GM18909 (cell line): ENCODE measurements at regions not wholly inside any gene's neighbourhood (a gene's known extent, or its start where the extent isn't known, plus 50 kb on each side); places are given as distances from the start of the nearest gene placed in this dataset.
"Not testable (repeated sequence)": the region's sequence is repeated elsewhere in the genome, so short reads cannot be mapped to it uniquely, and the experiment has no call there.

Source experiments
- ATAC-seq: cut with Tn5 transposase; IDR thresholded peaks from one replicate; pipeline ENCODE4 v1.9.1; 2021; ENCODE audit warnings: mild to moderate bottlenecking; ENCODE audit not compliant: unreplicated experiment, poor library complexity

GRCh38 chr7:149991652-149992302 lies 118.0 kb downstream of the ATP6V0E2 start:
- ATAC-seq = not testable (repeated sequence)

GRCh38 chr7:149992366-149992765 lies 118.6 kb downstream of the ATP6V0E2 start:
- not testable (repeated sequence) for ATAC-seq

DNA sequence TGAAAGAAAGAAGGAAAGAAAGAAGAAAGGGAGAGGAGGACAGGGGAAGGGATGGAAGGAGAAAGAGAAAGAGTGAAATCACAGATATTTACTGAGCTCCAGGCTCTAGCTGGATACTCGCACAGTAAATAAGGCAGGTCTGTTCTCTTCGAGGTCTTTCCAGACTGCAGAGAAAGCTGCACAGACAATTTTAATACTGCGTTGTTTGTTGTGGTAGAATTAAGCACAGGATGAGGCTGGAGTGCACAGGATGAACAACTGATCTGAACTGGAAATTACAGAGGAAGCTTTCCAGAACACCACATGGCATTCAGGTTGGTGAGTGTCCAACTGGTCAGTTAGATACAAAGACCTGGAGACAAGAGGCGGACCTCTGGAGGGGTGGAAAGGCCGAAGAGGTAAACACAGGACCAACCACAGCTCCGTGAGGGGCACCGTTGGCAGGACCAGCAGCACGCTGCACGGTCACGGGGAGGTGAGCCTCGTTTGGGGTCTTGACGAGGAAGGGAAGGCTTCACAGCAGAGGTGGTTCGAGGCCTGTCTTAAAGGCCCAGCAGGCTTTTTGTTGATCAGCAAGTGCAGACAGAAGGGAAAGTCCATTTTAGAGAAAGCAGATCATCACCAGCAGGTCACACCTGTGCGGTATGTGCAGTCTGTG lies 121.7 kb downstream of the ATP6V0E2 start:
- not testable (repeated sequence) for ATAC-seq

DNA sequence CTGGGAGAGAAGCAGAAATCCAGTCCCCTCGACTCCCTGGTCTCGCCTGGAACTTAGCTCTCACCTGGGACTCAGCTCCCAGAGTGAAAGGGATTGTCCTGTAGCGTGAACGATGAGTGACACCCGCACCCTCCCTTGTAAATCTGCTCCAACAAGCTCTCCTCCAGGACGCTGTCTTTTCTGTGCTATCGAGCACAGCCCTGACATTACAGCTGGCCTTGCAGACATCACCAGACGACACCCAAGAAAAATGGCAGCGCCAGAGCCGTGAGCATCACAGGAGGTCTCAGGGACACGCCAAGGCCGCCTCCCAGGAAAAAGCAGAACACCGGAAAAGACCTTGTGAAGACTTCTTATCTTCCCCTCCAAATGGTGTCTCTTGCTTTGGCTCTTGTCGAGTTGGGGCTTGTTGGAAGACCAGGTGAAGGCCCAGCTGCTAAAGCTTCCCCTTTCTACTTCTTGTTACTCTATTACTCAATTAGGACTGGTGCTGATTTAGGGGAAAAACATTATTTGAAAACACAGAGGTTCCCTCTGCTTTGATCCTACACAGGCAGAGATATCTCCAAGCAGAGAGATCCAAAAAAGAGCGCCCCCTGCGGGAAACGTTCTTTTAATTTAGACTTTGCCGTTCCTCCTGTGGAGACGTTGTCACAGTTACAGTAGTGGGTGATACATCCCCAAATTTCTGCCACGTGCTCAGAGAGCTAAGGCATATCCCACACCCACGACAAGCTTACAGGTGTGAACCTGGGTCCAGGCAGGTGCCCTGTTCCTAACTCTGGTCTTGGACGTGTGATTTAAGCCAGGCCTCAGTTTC lies 127.2 kb downstream of the ATP6V0E2 start:
- ATAC-seq = not testable (repeated sequence)

DNA sequence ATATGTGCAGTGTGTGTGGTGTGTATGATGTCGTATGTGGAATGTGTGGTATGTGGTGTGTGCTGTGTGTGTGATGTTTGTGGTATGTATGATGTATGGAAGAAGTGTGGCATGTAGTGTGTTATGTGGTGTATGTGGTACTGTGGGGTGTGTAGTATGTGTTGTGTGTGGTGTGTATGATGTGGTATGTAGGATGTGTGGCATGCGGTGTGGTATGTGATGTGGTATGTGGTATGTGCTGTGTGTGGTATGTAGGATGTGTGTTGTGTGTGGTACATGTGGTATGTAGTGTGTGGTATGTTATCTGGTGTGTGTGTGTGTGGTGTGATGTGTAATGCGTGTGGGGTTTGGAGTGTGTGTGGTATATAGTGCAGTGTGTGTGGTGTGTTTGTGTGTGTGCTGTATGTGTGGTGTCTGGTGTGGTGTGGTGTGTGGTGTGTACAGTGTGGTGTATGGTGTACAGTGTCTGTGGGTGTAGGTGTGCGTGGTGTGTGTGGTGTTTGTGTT lies 129.6 kb downstream of the ATP6V0E2 start:
- ATAC-seq = no peak

DNA sequence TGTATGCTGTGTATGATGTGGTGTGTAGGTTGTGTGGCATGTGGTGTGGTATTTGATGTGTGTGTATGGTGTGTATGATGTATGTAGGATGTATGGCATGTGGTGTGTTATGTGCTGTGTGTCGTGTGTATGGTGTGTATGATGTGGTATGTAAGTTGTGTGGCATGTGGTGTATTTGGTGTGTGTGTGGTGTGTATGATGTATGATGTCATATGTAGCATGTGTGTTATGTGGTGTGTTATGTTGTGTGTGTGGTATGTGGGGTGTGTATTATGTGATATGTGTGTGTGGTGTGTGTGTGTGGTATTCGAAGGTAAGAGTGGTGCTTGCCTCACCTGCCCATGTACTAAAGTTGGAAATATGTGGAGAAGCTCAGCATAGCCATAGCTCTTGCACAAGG lies 130.2 kb downstream of the ATP6V0E2 start:
- ATAC-seq = not testable (repeated sequence)

DNA sequence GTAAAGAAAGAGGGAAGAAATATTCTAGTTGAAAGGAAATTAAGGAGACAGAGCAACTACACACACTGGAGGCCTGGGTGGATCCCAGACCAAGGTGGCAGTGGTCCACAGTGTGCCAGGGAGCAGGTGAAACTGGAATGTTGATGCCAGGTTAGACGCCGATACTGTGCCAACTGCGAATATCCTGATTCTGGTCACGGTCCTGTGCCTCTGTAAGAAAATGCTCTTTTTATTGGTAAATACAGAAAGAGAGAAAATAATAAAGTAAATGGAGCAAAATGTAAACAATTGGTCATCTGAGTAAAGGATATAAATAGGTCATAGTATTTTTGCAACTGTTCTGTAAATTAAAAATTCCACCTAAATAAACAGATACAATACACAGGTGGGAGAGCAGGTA lies 131.1 kb downstream of the ATP6V0E2 start:
- not testable (repeated sequence) for ATAC-seq

- ATAC-seq = not testable (repeated sequence)
Observed at GRCh38 chr7:150009620-150010303, 136.0 kb downstream of the ATP6V0E2 start.

DNA sequence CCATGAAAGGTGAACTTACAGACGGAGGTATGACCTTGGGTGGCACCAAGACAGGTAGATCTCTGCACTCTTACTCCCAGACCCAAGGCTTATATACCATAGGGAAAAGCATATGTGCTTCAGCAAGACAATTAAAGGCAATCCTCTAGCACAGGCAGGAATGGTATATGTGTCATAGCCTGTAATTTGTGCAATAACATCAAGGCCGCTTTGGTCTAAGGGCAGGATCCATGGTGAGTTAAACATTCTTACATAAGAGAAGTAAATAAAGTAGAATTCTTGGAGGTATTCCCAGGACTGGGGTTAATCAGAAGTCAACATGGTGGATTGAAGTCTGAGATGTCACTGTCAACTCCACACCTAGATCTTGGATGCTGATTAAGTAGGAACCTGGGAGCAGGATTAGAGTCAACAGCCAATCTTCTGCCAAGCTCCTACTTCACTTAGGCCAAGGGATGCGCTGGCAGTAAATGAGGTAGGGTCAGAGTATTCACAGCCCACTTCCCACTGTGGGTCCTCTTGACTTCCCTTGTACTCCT lies 143.0 kb downstream of the ATP6V0E2 start:
- not testable (repeated sequence) for ATAC-seq

- ATAC-seq = not testable (repeated sequence)
Observed at GRCh38 chr7:150020210-150020609, 146.4 kb downstream of the ATP6V0E2 start.

- not testable (repeated sequence) for ATAC-seq
Observed at GRCh38 chr7:150024550-150025490, 151.1 kb downstream of the ATP6V0E2 start.

GRCh38 chr7:150025802-150026201 lies 152.0 kb downstream of the ATP6V0E2 start:
- not testable (repeated sequence) for ATAC-seq

- not testable (repeated sequence) for ATAC-seq
Observed at GRCh38 chr7:150028344-150029012, 154.7 kb downstream of the ATP6V0E2 start.

DNA sequence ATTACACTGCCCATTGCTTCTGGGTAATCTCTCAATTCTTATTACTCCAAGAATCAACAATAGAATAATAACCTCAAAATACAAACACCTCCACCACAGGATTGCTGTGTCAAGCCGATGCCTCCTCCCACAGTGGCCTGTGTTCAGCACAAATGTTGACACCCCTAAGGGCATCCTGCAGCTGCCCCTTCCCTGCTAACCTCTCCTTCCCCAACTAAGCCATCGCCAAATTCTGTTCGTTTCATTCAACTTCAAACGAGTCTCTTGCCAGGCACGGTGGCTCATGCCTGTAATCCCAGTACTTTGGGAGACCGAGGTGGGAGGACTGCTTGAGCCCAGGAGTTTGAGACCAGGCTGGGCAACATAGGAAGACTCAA lies 155.2 kb downstream of the ATP6V0E2 start:
- ATAC-seq = not testable (repeated sequence)

DNA sequence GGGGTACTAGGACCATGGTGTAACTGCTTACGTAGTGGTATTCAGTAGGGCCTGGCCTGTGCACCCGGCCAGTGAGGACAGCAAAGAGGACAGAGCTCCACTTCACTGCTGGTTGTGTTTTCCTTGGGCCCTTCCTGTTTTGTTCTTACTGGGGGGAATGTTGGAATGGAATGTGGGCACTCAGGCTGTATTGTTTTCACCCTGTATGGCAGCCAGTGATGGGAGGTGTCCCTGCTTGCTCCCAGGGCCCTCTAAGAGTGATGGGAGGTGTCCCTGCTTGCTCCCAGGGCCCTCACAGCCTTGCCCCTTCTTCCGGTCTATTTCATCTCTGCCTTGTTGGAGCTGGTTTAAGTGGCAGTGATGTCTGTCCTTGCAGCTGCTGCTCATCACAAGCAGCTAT lies 158.0 kb downstream of the ATP6V0E2 start:
- not testable (repeated sequence) for ATAC-seq

- ATAC-seq = not testable (repeated sequence)
Observed at GRCh38 chr7:150033711-150034110, 159.9 kb downstream of the ATP6V0E2 start.

GRCh38 chr7:150035769-150036168 lies 162.0 kb downstream of the ATP6V0E2 start:
- not testable (repeated sequence) for ATAC-seq

GRCh38 chr7:150039061-150039460 lies 165.3 kb downstream of the ATP6V0E2 start:
- not testable (repeated sequence) for ATAC-seq
